PC-9 (cell line): ENCODE measurements at regions not wholly inside any gene's neighbourhood (a gene's known extent, or its start where the extent isn't known, plus 50 kb on each side); places are given as distances from the start of the nearest gene placed in this dataset.

Experiments
- CTCF ChIP-seq: fragments of 200-600 bp; sonication (generic); conservative IDR thresholded peaks from 2 replicates; pipeline ENCODE4 v1.6.1; 2017; ENCODE audit warnings: mixed run types, antibody characterized with exemption, mild to moderate bottlenecking, moderate library complexity
- EZH2 ChIP-seq: fragments of 200-600 bp; sonication (generic); IDR thresholded peaks from 2 replicates; pipeline ENCODE4 v1.8.0; 2017; ENCODE audit warnings: antibody characterized with exemption, low read depth

GRCh38 chr7:16323313-16323712 lies 98.0 kb downstream of the CRPPA start:
- TF ChIP-seq EZH2 (no peak), CTCF (no peak)
